GM19395 (cell line): ENCODE measurements at regions not wholly inside any gene's neighbourhood (a gene's known extent, or its start where the extent isn't known, plus 50 kb on each side); places are given as distances from the start of the nearest gene placed in this dataset.
"Not testable (repeated sequence)": the region's sequence is repeated elsewhere in the genome, so short reads cannot be mapped to it uniquely, and the experiment has no call there.

Experiments used
- ATAC-seq: cut with Tn5 transposase; IDR thresholded peaks from one replicate; pipeline ENCODE4 v1.9.1; 2021; ENCODE audit warnings: mild to moderate bottlenecking, moderate library complexity; ENCODE audit not compliant: unreplicated experiment

- peak; percentile 96 for ATAC-seq
These were observed 99.1 kb upstream of the NAP1L1 start for GRCh38 chr12:76183459-76184186.

DNA sequence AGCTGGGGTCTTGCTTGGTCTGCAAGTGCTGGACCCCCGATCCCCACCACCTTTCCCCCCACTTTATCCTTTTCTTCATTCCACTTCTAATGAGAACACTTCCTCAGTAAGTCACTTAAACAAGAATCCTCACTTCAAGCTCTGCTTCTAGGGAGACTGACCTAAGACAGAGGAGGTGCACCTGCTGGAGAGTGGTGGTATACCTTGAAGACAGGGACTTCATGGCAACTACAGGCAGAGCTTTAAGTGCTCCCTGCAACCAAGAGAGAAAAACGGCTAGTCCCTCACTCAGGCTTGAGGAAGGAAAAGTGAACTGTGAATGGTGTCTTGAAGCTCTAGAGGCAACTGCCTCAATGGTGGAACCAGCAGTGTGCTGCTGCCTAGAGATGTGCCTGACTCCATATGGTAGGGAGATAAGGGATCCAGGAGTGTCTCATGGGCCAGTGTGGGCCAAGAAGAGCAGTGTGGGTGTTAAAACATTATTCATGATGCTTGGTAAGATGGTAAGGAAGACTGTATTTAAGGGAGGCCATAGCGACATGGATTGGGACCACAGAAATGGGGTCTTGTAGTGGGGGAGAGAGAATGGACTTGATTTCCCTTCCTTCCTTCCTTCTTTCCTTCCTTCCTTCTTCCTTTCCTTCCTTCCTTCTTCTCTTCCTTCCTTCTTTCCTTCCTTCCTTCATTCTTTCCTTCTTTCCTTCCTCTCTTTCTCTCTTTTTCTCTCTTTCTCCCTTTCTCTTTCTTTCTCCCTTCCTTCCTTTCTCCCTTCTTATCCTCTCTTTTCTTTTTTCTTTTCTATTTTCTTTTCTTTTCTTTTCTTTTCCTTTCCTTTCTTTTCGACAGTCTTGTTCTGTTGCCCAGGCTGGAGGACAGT lies 96.2 kb upstream of the NAP1L1 start:
- ATAC-seq: no peak

DNA sequence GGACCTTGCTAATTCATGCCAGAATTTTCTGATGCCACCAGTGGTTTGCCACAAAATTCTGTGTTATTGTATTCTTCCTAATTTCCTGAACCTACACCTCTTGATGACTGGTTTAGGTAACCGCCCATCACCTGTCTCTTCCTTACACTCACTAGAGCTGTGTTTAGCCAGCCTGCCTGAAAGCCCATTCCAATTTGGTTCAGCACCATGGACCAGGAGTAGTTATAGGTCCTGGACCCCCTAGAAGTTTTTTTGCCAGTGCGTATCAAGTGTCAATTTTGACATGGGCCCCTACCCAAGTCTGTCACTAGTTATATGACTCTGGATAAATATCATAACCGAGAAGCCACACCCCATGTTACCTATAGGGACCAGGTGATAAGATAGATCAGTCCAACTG lies 94.0 kb upstream of the NAP1L1 start:
- no peak for ATAC-seq

DNA sequence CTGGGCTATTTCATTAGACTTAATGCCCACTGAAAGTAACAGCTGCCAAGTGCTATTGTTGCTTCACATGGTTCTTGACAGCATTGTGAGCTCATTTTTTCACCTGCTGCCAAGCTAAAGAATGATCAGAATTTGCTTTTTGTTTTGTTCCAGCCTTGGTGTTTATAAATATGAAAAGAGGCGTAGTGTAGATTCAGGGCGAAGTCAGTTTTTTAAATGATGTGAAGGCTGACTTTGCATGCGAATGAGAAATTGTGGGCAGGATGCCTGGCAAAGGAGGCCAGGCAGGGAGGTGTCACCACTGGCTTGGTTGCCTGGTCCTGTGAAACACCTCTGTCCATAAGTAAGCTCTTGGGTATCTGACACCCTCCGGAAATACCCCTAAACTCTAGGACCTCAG lies 93.3 kb upstream of the NAP1L1 start:
- no peak for ATAC-seq

- no peak for ATAC-seq
These were observed 92.5 kb upstream of the NAP1L1 start for GRCh38 chr12:76176940-76177339.

DNA sequence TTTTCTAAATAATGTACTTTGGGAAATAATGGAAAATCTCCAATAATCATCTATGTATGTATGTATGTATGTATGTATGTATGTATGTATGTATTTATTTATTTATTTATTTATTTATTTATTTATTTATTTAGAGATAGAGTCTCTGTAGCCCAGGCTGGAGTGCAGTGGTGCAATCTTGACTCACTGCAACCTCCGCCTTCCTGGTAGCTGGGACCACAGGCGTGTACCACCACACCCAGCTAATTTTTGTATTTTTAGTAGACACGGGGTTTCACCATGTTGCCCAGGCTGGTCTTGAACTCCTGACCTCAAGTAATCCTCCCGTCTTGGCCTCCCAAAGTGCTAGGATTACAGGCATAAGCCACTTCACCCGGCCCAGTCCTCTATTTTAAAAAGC lies 91.5 kb upstream of the NAP1L1 start:
- not testable (repeated sequence) for ATAC-seq

DNA sequence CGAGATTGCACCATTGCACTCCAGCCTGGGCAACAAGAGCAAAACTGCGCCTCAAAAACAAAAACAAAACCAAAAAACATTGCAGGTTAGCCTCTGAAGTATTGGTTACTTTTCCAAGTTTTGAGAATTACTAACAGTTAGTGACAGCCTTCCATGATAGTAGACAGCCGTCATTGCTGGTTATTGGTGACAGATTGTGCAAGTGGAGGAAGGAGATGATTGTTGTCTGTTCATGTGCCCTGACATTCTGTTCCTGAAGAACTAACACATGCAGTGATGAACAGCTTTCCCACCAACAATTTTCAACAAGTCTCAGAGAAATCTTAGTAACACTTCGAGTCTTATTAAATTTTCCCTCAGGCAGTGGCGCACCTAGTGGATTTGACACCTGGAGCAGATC lies 89.3 kb upstream of the NAP1L1 start:
- no peak for ATAC-seq

DNA sequence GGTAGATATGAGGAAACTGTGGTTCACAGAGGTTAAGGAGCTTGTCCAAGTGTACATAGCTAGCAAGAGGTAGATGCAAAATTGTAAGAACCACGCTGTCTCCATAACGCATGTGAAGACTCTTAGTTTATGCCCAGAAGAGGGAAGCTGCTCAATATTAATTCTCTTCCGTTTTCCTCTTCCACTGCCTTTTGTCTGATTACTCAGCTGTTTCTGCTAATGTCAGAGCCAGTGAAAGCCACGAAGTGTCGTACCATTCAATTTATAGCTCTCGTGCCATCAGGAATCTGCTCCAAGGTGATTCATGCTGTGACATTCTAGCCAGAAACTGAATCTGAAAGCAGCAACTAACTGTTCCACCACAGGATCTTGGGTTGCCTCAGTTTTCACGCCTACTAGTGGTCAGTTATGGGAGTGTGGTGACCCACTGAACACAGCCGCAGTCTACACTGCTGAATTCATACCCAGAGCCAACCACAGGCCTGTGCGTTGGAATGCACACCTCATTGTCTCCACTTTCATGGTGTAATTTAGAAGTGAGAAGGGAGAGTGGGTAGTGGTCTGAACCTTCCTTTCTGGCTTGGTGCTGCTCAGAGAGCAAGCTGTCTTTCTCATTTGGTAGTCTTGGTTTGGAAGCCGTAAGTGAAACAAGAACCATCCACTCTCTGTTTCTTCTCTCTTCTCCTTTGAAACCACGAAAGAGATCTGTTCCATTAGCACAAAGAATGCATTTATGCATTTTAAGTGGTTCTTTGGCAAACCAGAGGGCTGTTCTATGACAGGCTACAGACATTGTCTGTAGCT lies 74.2 kb upstream of the NAP1L1 start:
- ATAC-seq: peak; percentile 98

GRCh38 chr12:76156726-76157125 lies 72.2 kb upstream of the NAP1L1 start:
- no peak for ATAC-seq

GRCh38 chr12:76156314-76156713 lies 71.8 kb upstream of the NAP1L1 start:
- ATAC-seq: no peak

DNA sequence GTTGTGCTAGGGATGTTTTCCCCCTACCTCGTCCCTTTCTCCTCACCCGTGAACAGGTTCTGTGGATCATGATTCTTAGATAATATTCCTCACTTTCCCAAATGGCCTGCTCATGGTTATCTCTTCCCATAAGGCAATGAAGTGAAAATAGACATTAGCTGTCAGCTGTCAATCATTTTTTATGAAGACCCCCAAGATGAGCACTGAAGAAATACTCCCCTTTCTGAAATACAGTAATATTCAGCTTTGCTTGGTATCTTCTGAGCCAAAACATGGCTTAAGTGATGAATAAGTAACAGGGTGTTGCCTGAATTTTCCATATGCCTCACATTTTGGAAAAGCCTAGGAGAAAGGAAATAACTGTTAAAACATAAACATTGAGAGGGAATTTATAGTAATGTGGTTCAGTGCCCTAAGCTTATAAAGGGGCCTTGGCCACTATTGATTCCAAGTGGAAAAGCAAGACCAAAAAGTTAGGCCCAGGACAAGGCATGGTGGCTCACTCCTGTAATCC lies 70.7 kb upstream of the NAP1L1 start:
- ATAC-seq: no peak

DNA sequence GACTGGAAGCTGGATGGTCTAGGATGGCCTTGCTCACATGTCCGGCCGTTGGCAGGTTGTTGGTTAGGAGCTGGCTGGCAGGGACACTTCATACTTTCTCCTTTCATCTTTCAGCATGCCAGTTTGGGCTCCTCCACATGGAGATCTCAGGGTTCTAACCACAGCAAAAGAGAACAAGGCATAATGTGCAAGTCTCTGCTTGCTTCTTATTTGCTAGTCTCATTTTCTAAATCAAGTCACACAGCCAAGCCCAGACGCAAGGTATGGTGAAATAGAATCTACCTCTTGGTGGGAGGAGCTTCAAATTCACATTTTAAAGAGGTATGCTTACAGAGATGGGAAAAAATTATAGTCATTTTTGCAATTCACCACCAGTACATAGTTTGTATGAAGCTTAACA lies 69.1 kb upstream of the NAP1L1 start:
- no peak for ATAC-seq

GRCh38 chr12:76152181-76152807 lies 67.8 kb upstream of the NAP1L1 start:
- ATAC-seq: peak; percentile 87

DNA sequence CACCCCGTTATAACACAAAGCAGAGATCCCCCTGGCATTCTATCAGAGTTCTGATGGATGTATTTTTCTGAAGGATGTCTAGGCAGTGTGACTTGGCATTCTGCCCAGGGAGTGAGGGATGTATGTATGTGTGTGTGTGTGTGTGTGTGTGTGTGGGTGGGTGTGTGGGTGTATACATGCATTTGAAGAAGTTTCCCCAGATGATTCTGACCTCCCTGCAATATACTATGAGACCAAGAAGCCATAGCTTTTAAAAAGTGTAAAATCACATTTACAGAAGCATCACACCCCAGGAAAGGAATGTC lies 59.7 kb upstream of the NAP1L1 start:
- peak; percentile 8 for ATAC-seq

- ATAC-seq: peak; percentile 98
These were observed 59.1 kb upstream of the NAP1L1 start for GRCh38 chr12:76143343-76144244.

- ATAC-seq: no peak
These were observed 57.8 kb upstream of the NAP1L1 start for GRCh38 chr12:76142305-76142704.

GRCh38 chr12:76138656-76139055 lies 54.2 kb upstream of the NAP1L1 start:
- ATAC-seq: no peak

GRCh38 chr12:76137606-76138005 lies 53.1 kb upstream of the NAP1L1 start:
- ATAC-seq: no peak

DNA sequence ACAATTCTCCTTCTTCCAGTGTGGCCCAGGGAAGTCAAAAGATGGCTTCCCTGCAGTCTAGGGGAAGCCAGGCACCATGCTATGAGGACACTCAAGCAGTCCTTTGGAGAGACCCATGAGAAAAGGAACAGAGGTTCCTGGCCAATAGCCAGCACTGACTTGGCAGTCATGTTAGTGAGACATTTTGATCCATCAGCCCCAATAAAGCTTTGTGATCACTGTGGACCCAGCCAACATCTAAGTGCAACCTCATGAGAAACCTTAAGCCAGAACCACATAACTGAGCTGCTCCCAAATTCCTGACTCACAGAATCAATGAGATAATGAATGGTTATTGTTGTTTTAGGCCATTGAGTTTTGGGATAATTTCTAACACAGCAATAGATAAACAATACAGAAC lies 51.0 kb upstream of the NAP1L1 start:
- ATAC-seq: no peak
